MM.1S (cell line): ENCODE measurements at regions not wholly inside any gene's neighbourhood (a gene's known extent, or its start where the extent isn't known, plus 50 kb on each side); places are given as distances from the start of the nearest gene placed in this dataset.

Experiments used
- DNase-seq: peaks from one replicate; pipeline ENCODE4 v3.0.0-alpha.2; 2015
- H2AFZ ChIP-seq: fragments of 300-600 bp; sonication (generic); 2 replicates; pipeline ENCODE4 v1.6.0; 2016; ENCODE audit warnings: antibody characterized with exemption, low read length
- H3F3A ChIP-seq: fragments of 300-600 bp; sonication (generic); 2 replicates; pipeline ENCODE4 v1.6.1; 2016; ENCODE audit warnings: mild to moderate bottlenecking, antibody characterized with exemption, low read length, moderate library complexity, mixed read lengths; ENCODE audit not compliant: insufficient read depth
- H3K27ac ChIP-seq: fragments of 300-600 bp; sonication (generic); 2 replicates; pipeline ENCODE4 v1.5.1; 2016; ENCODE audit warnings: mild to moderate bottlenecking, low read length
- H3K27me3 ChIP-seq: fragments of 300-600 bp; sonication (generic); replicated peaks from 2 replicates; pipeline ENCODE4 v1.6.0; 2016; ENCODE audit warnings: low read length; ENCODE audit not compliant: insufficient read depth
- H3K36me3 ChIP-seq: fragments of 300-600 bp; sonication (generic); replicated peaks from 2 replicates; pipeline ENCODE4 v1.6.1; 2016; ENCODE audit warnings: mild to moderate bottlenecking, low read length, mixed read lengths; ENCODE audit not compliant: insufficient read depth
- H3K4me1 ChIP-seq: fragments of 300-600 bp; sonication (generic); 2 replicates; pipeline ENCODE4 v1.6.1; 2016; ENCODE audit warnings: low read length, mixed read lengths
- H3K4me2 ChIP-seq: fragments of 300-600 bp; sonication (generic); 2 replicates; pipeline ENCODE4 v1.6.0; 2016; ENCODE audit warnings: low read depth, low read length
- H3K4me3 ChIP-seq: fragments of 300-600 bp; sonication (generic); 2 replicates; pipeline ENCODE4 v1.5.1; 2016; ENCODE audit warnings: low read length, mixed read lengths
- H3K79me2 ChIP-seq: fragments of 300-600 bp; sonication (generic); 2 replicates; pipeline ENCODE4 v1.6.1; 2016; ENCODE audit warnings: mixed run types, low read length, mixed read lengths
- H3K9ac ChIP-seq: fragments of 300-600 bp; sonication (generic); 2 replicates; pipeline ENCODE4 v1.6.1; 2016; ENCODE audit warnings: low read length, mixed read lengths
- H3K9me2 ChIP-seq: fragments of 300-600 bp; sonication (generic); replicated peaks from 2 replicates; pipeline ENCODE4 v1.6.1; 2016; ENCODE audit warnings: mild to moderate bottlenecking, low read length, mixed read lengths; ENCODE audit not compliant: insufficient read depth
- H3K9me3 ChIP-seq: fragments of 300-600 bp; sonication (generic); replicated peaks from 2 replicates; pipeline ENCODE4 v1.6.1; 2016; ENCODE audit warnings: mild to moderate bottlenecking, low read length, mixed read lengths; ENCODE audit not compliant: insufficient read depth
- H4K20me1 ChIP-seq: fragments of 300-600 bp; sonication (generic); 2 replicates; pipeline ENCODE4 v1.6.1; 2016; ENCODE audit warnings: mild to moderate bottlenecking, low read length, moderate library complexity, mixed read lengths; ENCODE audit not compliant: insufficient read depth
- EZH2 ChIP-seq: fragments of 300-600 bp; sonication (generic); optimal IDR thresholded peaks from 2 replicates; pipeline ENCODE3; 2017; ENCODE audit warnings: low read depth, mild to moderate bottlenecking, antibody characterized with exemption, low read length, mixed read lengths
- EZH2phosphoT487 ChIP-seq: fragments of 300-600 bp; sonication (generic); IDR thresholded peaks from 2 replicates; pipeline ENCODE4 v1.6.1; 2018; ENCODE audit warnings: antibody characterized with exemption, low read length
- TF ChIP-seq, protein P1 (sequence below): fragments of 300-600 bp; sonication (generic); IDR thresholded peaks from 2 replicates; pipeline ENCODE4 v1.5.1; 2016; ENCODE audit warnings: antibody characterized with exemption, low read length, mixed read lengths

DNA sequence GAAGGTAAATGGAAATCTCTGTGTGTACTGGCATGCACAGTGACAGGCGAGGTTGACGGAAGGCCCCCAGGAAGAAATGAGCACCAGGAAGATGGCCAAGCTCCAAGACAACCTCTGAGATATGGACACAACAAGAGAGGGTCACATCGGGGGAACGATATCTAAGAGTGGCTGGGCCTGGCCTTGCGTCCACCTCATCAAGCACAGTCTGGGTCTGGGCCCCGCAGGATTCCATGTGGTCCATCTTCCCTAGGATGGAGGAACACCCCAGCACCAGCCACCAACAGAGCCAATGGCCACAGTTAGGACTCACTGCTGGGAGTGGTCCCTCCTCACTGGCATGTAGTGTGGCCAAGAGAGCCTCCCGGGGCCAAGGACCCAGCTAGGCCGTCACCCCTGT, 272.6 kb upstream of the AGTR2 start:
- Histone ChIP-seq H3K9ac (no peak overlapping the region), H3K9me2 (no peaks in the 10 kb centered on the region), H3K27ac (no peak overlapping the region), H3F3A (no peaks in the 10 kb centered on the region), H4K20me1 (no peaks in the 10 kb centered on the region), H3K79me2 (no peaks in the 10 kb centered on the region), H3K4me3 (no peak overlapping the region), H3K27me3 (no peaks in the 10 kb centered on the region), H3K4me1 (no peaks in the 10 kb centered on the region), H3K36me3 (no peaks in the 10 kb centered on the region), H3K9me3 (no peaks in the 10 kb centered on the region), H2AFZ (no peak overlapping the region), H3K4me2 (no peak overlapping the region)
- no peak for TF ChIP-seq EZH2phosphoT487
- TF ChIP-seq EZH2, result no peak
- TF ChIP-seq, protein P1, sequence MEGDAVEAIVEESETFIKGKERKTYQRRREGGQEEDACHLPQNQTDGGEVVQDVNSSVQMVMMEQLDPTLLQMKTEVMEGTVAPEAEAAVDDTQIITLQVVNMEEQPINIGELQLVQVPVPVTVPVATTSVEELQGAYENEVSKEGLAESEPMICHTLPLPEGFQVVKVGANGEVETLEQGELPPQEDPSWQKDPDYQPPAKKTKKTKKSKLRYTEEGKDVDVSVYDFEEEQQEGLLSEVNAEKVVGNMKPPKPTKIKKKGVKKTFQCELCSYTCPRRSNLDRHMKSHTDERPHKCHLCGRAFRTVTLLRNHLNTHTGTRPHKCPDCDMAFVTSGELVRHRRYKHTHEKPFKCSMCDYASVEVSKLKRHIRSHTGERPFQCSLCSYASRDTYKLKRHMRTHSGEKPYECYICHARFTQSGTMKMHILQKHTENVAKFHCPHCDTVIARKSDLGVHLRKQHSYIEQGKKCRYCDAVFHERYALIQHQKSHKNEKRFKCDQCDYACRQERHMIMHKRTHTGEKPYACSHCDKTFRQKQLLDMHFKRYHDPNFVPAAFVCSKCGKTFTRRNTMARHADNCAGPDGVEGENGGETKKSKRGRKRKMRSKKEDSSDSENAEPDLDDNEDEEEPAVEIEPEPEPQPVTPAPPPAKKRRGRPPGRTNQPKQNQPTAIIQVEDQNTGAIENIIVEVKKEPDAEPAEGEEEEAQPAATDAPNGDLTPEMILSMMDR, result no peak
- no peak for DNase-seq

DNA sequence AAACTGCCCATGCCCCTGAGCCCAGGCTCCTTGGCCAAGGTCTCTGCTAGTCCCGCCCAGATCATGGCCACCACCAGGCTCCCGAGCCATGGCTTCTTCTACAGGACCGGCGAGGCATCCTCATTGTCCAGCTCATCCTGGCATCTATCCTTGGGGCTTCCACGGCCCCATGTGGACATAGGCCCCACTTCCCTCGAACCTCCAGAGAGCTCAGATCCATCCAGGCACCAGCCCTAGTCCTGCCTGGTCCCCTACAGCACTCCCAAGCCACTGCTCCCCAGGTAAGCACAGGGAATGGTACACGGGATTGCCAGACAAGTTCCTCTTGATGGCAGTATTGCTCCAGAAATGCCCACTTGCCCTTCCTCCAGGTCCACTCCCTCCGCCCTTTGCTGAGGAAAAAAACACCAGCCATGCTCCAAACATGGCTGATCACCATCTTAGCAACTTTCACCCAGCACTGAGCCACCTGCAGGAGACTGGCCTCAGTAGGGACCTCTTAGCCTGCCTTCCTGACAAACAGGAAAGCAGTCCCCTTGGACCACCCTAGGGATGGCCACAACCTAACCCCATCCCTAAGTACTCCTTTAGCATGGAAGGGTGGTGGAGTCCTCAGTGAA, 272.1 kb upstream of the AGTR2 start:
- no peak overlapping the region for H3K27ac ChIP-seq
- H3K9me3 ChIP-seq, result no peaks in the 10 kb centered on the region

DNA sequence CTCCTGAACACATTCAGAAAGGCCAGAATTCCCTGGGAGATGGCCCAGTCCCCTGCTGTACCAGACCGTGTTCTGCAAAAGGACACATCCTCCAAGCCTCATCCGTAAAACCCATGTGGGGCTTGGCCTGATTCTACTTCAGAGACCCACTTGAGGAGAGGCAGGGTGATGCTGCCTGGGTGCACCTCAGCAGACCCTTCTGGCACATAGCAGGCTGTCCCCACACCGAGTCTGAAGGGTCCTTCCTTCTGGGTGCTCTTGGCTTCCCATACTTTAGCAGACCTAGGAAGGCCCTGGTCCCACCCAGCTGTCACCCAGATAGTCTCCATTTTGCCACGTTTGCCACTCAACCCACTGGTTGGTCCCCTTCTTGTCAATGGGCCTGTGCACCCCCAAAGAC, 270.1 kb upstream of the AGTR2 start:
- DNase-seq, result no peak
- H3K4me3 ChIP-seq, result no peak overlapping the region
- no peak overlapping the region for H2AFZ ChIP-seq
- no peak overlapping the region for H3K9ac ChIP-seq
- no peaks in the 10 kb centered on the region for H4K20me1 ChIP-seq
- TF ChIP-seq, protein P1, result no peak
- TF ChIP-seq EZH2phosphoT487 (no peak), EZH2 (no peak)
- H3K9me3 ChIP-seq, result no peaks in the 10 kb centered on the region
- H3K9me2 ChIP-seq, result no peaks in the 10 kb centered on the region
- H3K36me3 ChIP-seq, result no peaks in the 10 kb centered on the region
- no peaks in the 10 kb centered on the region for H3K4me1 ChIP-seq
- no peak overlapping the region for H3K4me2 ChIP-seq
- no peak overlapping the region for H3K27ac ChIP-seq
- H3K27me3 ChIP-seq, result no peaks in the 10 kb centered on the region
- no peaks in the 10 kb centered on the region for H3K79me2 ChIP-seq
- no peaks in the 10 kb centered on the region for H3F3A ChIP-seq

More for the DNA sequence above, 272.1 kb upstream of the AGTR2 start:
- H3K9me2 ChIP-seq, result no peaks in the 10 kb centered on the region
- TF ChIP-seq, protein P1, result peak; percentile 43
- TF ChIP-seq EZH2phosphoT487, result no peak
- H3F3A ChIP-seq, result no peaks in the 10 kb centered on the region
- H3K79me2 ChIP-seq, result no peaks in the 10 kb centered on the region
- peak; percentile 79 for DNase-seq
- H3K4me3 ChIP-seq, result no peak overlapping the region
- no peak overlapping the region for H3K4me2 ChIP-seq
- no peaks in the 10 kb centered on the region for H4K20me1 ChIP-seq
- no peaks in the 10 kb centered on the region for H3K27me3 ChIP-seq
- H3K36me3 ChIP-seq, result no peaks in the 10 kb centered on the region
- H3K9ac ChIP-seq, result no peak overlapping the region
- no peak overlapping the region for H2AFZ ChIP-seq
- no peaks in the 10 kb centered on the region for H3K4me1 ChIP-seq
